ENCODE measurements at regions not wholly inside any gene's neighbourhood (a gene's known extent, or its start where the extent isn't known, plus 50 kb on each side); places are given as distances from the start of the nearest gene placed in this dataset.

GRCh38 chr6:164283574-164283973 is 869.1 kb downstream of the QKI start:
- intact Hi-C loops (cut with micrococcal nuclease; ENCODE audit: unreplicated experiment): no loop called here
- no peak overlapping the region for H3K4me3 Mint-ChIP-seq (ENCODE audit: low read depth, unreplicated experiment)
- BruUV-seq (replicated peaks): no TSS peak

GRCh38 chr6:164276211-164276610 is 861.7 kb downstream of the QKI start:
- Mint-ChIP-seq H3K27ac (ENCODE audit: unreplicated experiment) (no peak overlapping the region), H3K36me3 (ENCODE audit: insufficient read depth, unreplicated experiment) (no peaks in the 10 kb centered on the region), H3K4me1 (ENCODE audit: low read depth, unreplicated experiment) (no peaks in the 10 kb centered on the region), H3K9me3 (ENCODE audit: low read depth, unreplicated experiment) (peaks cover 7% of the 10 kb centered on the region), H3K27me3 (ENCODE audit: unreplicated experiment) (no peaks in the 10 kb centered on the region), H3K4me3 (ENCODE audit: low read depth, unreplicated experiment) (no peak overlapping the region)
- intact Hi-C loops (cut with micrococcal nuclease; ENCODE audit: unreplicated experiment): no loop called here
- no peak for DNase-seq
- CTCF ChIA-PET: no interaction called here
- BruUV-seq (replicated peaks): no TSS peak
- TF ChIP-seq, protein P1, sequence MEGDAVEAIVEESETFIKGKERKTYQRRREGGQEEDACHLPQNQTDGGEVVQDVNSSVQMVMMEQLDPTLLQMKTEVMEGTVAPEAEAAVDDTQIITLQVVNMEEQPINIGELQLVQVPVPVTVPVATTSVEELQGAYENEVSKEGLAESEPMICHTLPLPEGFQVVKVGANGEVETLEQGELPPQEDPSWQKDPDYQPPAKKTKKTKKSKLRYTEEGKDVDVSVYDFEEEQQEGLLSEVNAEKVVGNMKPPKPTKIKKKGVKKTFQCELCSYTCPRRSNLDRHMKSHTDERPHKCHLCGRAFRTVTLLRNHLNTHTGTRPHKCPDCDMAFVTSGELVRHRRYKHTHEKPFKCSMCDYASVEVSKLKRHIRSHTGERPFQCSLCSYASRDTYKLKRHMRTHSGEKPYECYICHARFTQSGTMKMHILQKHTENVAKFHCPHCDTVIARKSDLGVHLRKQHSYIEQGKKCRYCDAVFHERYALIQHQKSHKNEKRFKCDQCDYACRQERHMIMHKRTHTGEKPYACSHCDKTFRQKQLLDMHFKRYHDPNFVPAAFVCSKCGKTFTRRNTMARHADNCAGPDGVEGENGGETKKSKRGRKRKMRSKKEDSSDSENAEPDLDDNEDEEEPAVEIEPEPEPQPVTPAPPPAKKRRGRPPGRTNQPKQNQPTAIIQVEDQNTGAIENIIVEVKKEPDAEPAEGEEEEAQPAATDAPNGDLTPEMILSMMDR (IDR thresholded peaks at IDR 0.05; ENCODE audit: unreplicated experiment): no peak

More at GRCh38 chr6:164283574-164283973, 869.1 kb downstream of the QKI start:
- peaks cover 2% of the 10 kb centered on the region for H3K9me3 Mint-ChIP-seq (ENCODE audit: low read depth, unreplicated experiment)
- CTCF ChIA-PET: no interaction called here
- DNase-seq: no peak
- H3K27ac Mint-ChIP-seq (ENCODE audit: unreplicated experiment): no peak overlapping the region
- H3K27me3 Mint-ChIP-seq (ENCODE audit: unreplicated experiment): no peaks in the 10 kb centered on the region
- no peaks in the 10 kb centered on the region for H3K4me1 Mint-ChIP-seq (ENCODE audit: low read depth, unreplicated experiment)
- TF ChIP-seq, protein P1 (IDR thresholded peaks at IDR 0.05; ENCODE audit: unreplicated experiment): no peak
- no peaks in the 10 kb centered on the region for H3K36me3 Mint-ChIP-seq (ENCODE audit: insufficient read depth, unreplicated experiment)

DNA sequence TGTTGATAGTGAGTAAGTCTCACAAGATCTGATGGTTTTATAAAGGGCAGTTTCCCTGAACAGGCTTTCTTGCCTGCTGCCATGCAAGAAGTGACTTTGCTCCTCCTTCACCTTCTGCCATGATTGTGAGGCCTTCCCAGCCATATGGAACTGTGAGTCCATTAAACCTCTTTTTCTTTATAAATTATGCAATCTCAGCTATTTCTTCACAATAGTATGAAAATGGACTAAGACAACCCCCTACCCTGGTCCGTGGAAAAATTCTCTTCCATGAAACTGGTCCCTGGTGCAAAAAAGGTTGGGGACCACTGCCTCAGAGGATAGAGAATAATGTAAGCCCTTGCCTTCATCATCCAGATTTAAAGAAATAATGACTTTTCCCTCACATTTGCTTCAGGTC is 861.3 kb downstream of the QKI start:
- Mint-ChIP-seq H3K27me3 (ENCODE audit: unreplicated experiment) (no peaks in the 10 kb centered on the region), H3K36me3 (ENCODE audit: insufficient read depth, unreplicated experiment) (no peaks in the 10 kb centered on the region), H3K9me3 (ENCODE audit: low read depth, unreplicated experiment) (peaks cover 7% of the 10 kb centered on the region), H3K4me3 (ENCODE audit: low read depth, unreplicated experiment) (no peak overlapping the region), H3K27ac (ENCODE audit: unreplicated experiment) (no peak overlapping the region), H3K4me1 (ENCODE audit: low read depth, unreplicated experiment) (no peaks in the 10 kb centered on the region)
- no peak for DNase-seq
- CTCF ChIA-PET: no interaction called here
- BruUV-seq (replicated peaks): no TSS peak
- intact Hi-C loops (cut with micrococcal nuclease; ENCODE audit: unreplicated experiment): no loop called here
- TF ChIP-seq, protein P1 (IDR thresholded peaks at IDR 0.05; ENCODE audit: unreplicated experiment): no peak

DNA sequence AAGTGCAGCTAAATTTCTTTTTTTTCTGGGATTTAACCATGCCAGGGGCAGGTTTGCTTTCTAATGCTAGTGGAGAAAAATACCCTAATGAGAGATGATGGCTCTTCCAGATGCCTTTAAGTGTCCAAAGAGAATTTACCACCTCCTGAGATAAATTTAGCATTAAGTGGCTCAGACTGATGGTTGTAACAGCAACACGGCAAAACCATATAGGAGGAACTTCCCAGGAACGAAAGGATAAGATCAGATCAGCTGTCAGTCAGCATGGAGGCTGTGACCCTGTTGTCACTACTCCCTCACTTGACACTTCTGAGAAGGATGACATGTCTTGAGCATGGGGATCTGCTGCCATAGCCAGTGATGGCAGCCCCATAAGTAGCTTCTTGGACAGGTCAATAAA is 860.0 kb downstream of the QKI start:
- intact Hi-C loops (cut with micrococcal nuclease; ENCODE audit: unreplicated experiment): no loop called here
- no peaks in the 10 kb centered on the region for H3K4me1 Mint-ChIP-seq (ENCODE audit: low read depth, unreplicated experiment)
- BruUV-seq (replicated peaks): no TSS peak
- no peaks in the 10 kb centered on the region for H3K36me3 Mint-ChIP-seq (ENCODE audit: insufficient read depth, unreplicated experiment)
- H3K27me3 Mint-ChIP-seq (ENCODE audit: unreplicated experiment): no peaks in the 10 kb centered on the region
- no peak overlapping the region for H3K27ac Mint-ChIP-seq (ENCODE audit: unreplicated experiment)
- TF ChIP-seq, protein P1 (IDR thresholded peaks at IDR 0.05; ENCODE audit: unreplicated experiment): no peak
- no peak for DNase-seq
- no peak overlapping the region for H3K4me3 Mint-ChIP-seq (ENCODE audit: low read depth, unreplicated experiment)
- H3K9me3 Mint-ChIP-seq (ENCODE audit: low read depth, unreplicated experiment): peaks cover 8% of the 10 kb centered on the region
- CTCF ChIA-PET: no interaction called here

- no TSS peak for BruUV-seq (replicated peaks)
- Mint-ChIP-seq H3K36me3 (ENCODE audit: insufficient read depth, unreplicated experiment) (no peaks in the 10 kb centered on the region), H3K4me3 (ENCODE audit: low read depth, unreplicated experiment) (no peak overlapping the region), H3K9me3 (ENCODE audit: low read depth, unreplicated experiment) (peaks cover 8% of the 10 kb centered on the region), H3K27ac (ENCODE audit: unreplicated experiment) (no peak overlapping the region), H3K27me3 (ENCODE audit: unreplicated experiment) (no peaks in the 10 kb centered on the region), H3K4me1 (ENCODE audit: low read depth, unreplicated experiment) (no peaks in the 10 kb centered on the region)
- no peak for DNase-seq
- CTCF ChIA-PET: no interaction called here
- TF ChIP-seq, protein P1 (IDR thresholded peaks at IDR 0.05; ENCODE audit: unreplicated experiment): no peak
- intact Hi-C loops (cut with micrococcal nuclease; ENCODE audit: unreplicated experiment): no loop called here
Measured at GRCh38 chr6:164273491-164273890, 859.0 kb downstream of the QKI start.
